Transverse colon (tissue), 4 donors: ENCODE measurements at regions not wholly inside any gene's neighbourhood (a gene's known extent, or its start where the extent isn't known, plus 50 kb on each side); places are given as distances from the start of the nearest gene placed in this dataset.

Experiments used
- DNase-seq: peaks from one replicate; pipeline ENCODE4 v3.0.0-alpha.2; 2019
- H3K27ac ChIP-seq, 4 donors: fragments of 200-600 bp; sonication (generic); 2 replicates each; pipeline ENCODE4 v1.5.1; 2016 to 2018; ENCODE audit warnings: inconsistent platforms in 4 of 4
- H3K27me3 ChIP-seq: fragments of 200-600 bp; sonication (generic); 2 replicates; pipeline ENCODE4 v1.5.1; 2017; ENCODE audit warnings: inconsistent platforms
- H3K36me3 ChIP-seq, 4 donors: fragments of 200-600 bp; sonication (generic); 2 replicates each; pipeline ENCODE4 v1.5.1; 2017 to 2019; ENCODE audit warnings: inconsistent platforms in 4 of 4
- H3K4me1 ChIP-seq, 4 donors: fragments of 200-600 bp; sonication (generic); 2 replicates each; pipeline ENCODE4 v1.5.1; 2017 to 2020; ENCODE audit warnings: inconsistent platforms in 4 of 4
- H3K4me3 ChIP-seq, 4 donors: fragments of 200-600 bp; sonication (generic); 1 replicate in 1 of 4; 2 replicates in 3 of 4; pipeline versions ENCODE4 v1.5.1 to v1.6.1; 2017 to 2019; ENCODE audit warnings: inconsistent platforms in 4 of 4
- H3K9me3 ChIP-seq, 2 donors: fragments of 200-600 bp; sonication (generic); 2 replicates each; pipeline ENCODE4 v1.5.1; 2017 to 2019; ENCODE audit warnings: inconsistent platforms in 2 of 2
- EP300 ChIP-seq: sonication (generic); formaldehyde crosslinking; IDR thresholded peaks from one replicate; pipeline ENCODE4 v1.6.1; 2017; ENCODE audit warnings: antibody characterized with exemption, low read depth
- POLR2A ChIP-seq: fragments of 450-650 bp; IDR thresholded peaks from one replicate; pipeline ENCODE4 v1.6.1; 2016; ENCODE audit warnings: antibody characterized with exemption, mild to moderate bottlenecking, moderate library complexity
- POLR2AphosphoS5 ChIP-seq, 3 donors: sonication (generic); formaldehyde crosslinking; IDR thresholded peaks; one replicate each; pipeline ENCODE4 v1.6.1; 2016; ENCODE audit warnings: antibody characterized with exemption in 3 of 3
- WGBS, 2 donors: methylation state at CpG; one replicate each; pipeline ENCODE4 v1.1.5; 2018; ENCODE audit warnings: low coverage in 1 of 2; 5-methylcytosine and 5-hydroxymethylcytosine counted together
- in situ Hi-C, 4 donors: fragments of 200-750 bp; cut with MboI; loops; one replicate each; pipeline versions ENCODE4 v1.15.0 to v1.15.1; 2017; ENCODE audit warnings: low sequenced_read_pairs in 3 of 4, low pct_ligation_motif_present in 1 of 4, low pct_unique_long_range_greater_than_20kb in 1 of 4
- intact Hi-C: fragments of 100-400 bp; cut with DNase I; formaldehyde crosslinking; loops from one replicate; pipeline ENCODE4 v1.15.1; 2023; ENCODE audit warnings: low total_unique reads
- TF ChIP-seq, protein P1 (sequence below), 5 experiments: fragments of 200-600 bp in 3 of 5; fragments of 450-650 bp in 2 of 5; sonication (generic) in 3 of 5; IDR thresholded peaks; 1 replicate in 2 of 5; 2 replicates in 3 of 5; pipeline ENCODE4 v1.5.1; 2016 to 2017; ENCODE audit warnings: antibody characterized with exemption in 5 of 5, inconsistent platforms in 3 of 5, mild to moderate bottlenecking in 2 of 5, moderate library complexity in 1 of 5

DNA sequence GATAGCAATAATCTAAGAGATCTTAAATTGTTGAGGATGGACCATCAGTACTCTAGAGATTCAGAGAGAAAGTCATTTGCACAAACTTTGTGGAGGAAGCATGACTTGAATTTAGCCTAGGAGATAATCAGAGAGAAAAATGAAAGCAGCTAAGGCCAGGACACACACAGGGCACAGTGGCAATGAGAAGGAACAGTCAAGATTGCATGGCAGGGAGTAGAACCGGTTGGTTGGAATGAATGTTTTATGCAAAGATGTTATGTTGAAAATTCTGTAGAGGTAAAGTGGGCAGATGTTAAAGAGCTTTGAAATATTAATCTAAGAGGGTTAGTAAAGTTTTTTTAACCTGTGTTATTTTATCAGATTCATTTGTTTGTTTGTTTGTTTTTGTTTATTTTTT, 521.8 kb downstream of the GATA3 start:
- TF ChIP-seq EP300 (no peak), POLR2A (no peak), POLR2AphosphoS5 (IDR thresholded peaks at IDR 0.05) (no peak)
- TF ChIP-seq, protein P1, sequence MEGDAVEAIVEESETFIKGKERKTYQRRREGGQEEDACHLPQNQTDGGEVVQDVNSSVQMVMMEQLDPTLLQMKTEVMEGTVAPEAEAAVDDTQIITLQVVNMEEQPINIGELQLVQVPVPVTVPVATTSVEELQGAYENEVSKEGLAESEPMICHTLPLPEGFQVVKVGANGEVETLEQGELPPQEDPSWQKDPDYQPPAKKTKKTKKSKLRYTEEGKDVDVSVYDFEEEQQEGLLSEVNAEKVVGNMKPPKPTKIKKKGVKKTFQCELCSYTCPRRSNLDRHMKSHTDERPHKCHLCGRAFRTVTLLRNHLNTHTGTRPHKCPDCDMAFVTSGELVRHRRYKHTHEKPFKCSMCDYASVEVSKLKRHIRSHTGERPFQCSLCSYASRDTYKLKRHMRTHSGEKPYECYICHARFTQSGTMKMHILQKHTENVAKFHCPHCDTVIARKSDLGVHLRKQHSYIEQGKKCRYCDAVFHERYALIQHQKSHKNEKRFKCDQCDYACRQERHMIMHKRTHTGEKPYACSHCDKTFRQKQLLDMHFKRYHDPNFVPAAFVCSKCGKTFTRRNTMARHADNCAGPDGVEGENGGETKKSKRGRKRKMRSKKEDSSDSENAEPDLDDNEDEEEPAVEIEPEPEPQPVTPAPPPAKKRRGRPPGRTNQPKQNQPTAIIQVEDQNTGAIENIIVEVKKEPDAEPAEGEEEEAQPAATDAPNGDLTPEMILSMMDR (IDR thresholded peaks at IDR 0.05) = no peak
- in situ Hi-C loops (no loop called here), intact Hi-C loops (no loop called here)
- WGBS, 2 donors = 74 to 90% methylated on average over 1 of the region's 1 CpG
- no peak for DNase-seq
- Histone ChIP-seq H3K27me3 (no peaks in the 10 kb centered on the region), H3K27ac (no peak overlapping the region), H3K4me1 (no peaks in the 10 kb centered on the region), H3K9me3 (no peaks in the 10 kb centered on the region), H3K4me3 (no peak overlapping the region), H3K36me3 (no peaks in the 10 kb centered on the region)

DNA sequence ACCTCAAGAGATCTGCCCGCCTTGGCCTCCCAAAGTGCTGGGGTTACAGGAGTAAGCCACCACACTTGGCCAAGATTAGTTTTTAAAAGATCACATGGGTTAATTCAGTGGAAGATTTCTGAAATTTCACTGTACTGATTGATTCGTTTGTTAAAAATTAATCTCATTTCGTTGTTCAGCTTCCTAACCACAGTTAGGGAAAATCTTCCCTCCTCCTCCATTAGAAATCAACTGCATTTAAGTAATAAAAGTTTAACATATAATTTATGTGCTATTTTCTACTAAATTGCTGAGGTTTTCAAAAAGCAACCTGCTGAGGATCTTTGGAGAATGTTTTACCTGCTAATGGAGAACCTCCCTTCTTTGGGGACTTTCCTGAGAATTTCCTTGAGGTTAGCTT, 522.4 kb downstream of the GATA3 start:
- TF ChIP-seq EP300 (no peak), POLR2AphosphoS5 (IDR thresholded peaks at IDR 0.05) (no peak), POLR2A (no peak)
- TF ChIP-seq, protein P1 (IDR thresholded peaks at IDR 0.05) = no peak
- no peaks in the 10 kb centered on the region for H3K36me3 ChIP-seq
- in situ Hi-C loops = no loop called here
- H3K27me3 ChIP-seq = no peaks in the 10 kb centered on the region
- 81 to 84% methylated on average over 3 of the region's 3 CpGs for WGBS, 2 donors
- intact Hi-C loops = no loop called here
- H3K4me3 ChIP-seq = no peak overlapping the region
- no peak for DNase-seq
- no peaks in the 10 kb centered on the region for H3K9me3 ChIP-seq
- no peaks in the 10 kb centered on the region for H3K4me1 ChIP-seq
- no peak overlapping the region for H3K27ac ChIP-seq

DNA sequence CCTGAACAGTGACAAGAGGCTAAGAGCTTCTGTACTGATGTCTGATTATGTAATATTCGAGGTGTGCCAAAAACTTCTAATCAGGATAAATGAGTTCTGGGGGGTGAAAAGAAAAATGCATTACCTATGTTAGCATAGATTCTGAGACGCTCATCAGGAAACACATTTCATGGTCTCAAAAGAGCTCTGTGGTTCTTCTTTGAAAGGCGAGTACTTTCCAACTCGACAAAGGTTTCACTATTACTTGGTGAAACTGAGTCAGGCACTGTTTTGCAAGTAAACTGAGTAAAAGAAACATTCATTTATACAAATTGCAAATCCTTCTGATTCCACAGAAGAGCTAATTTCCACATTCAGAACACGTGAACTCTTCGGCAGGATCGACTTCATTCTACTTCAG, 523.2 kb downstream of the GATA3 start:
- TF ChIP-seq, protein P1 (IDR thresholded peaks at IDR 0.05) = no peak
- TF ChIP-seq POLR2AphosphoS5 (IDR thresholded peaks at IDR 0.05) (no peak), EP300 (no peak), POLR2A (no peak)
- Histone ChIP-seq H3K9me3 (no peaks in the 10 kb centered on the region), H3K27ac (no peak overlapping the region), H3K36me3 (no peaks in the 10 kb centered on the region), H3K27me3 (no peaks in the 10 kb centered on the region), H3K4me3 (no peak overlapping the region), H3K4me1 (no peaks in the 10 kb centered on the region)
- in situ Hi-C loops (no loop called here), intact Hi-C loops (no loop called here)
- WGBS, 2 donors = 82 to 85% methylated on average over 6 to 7 of the region's 7 CpGs
- DNase-seq = no peak

DNA sequence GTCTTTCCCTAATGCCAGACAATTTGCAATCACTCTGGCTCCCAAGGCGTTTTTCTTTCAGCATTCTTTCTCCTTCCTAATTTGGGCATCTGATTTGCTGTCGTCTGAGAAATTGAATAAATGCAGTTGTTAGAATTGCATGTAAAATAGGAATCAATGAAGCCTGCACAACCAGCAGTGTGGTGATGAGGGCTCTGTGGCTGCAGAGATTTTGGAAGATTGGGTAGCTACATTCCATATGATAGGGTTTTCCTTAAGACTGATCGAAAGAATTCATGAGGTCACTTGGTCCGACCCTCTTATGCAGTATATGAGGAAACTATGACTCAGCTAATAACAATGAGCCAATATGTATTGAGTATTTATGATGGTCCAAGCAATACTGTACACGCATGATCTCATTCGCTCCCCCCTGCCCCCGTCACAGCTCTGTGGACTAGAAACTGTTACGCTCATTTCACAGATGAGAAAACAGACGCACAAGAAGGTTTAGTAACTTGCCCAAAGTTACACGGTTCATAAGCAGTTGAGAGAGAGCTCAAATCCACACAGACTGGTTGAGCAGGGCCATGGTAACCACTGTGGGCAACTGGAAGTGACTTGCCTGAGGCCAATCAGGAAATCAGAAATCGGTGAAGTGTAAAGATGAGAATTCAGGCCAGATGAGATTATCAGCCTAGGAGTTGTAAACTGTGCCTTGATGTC, 527.2 kb downstream of the GATA3 start:
- TF ChIP-seq, protein P1 (IDR thresholded peaks at IDR 0.05) = no peak
- TF ChIP-seq POLR2A = no peak
- no peak for TF ChIP-seq POLR2AphosphoS5 (IDR thresholded peaks at IDR 0.05)

More for the DNA sequence above, 527.2 kb downstream of the GATA3 start:
- DNase-seq = no peak
- Histone ChIP-seq H3K27ac (no peak overlapping the region), H3K4me3 (no peak overlapping the region), H3K4me1 (no peaks in the 10 kb centered on the region), H3K36me3 (no peaks in the 10 kb centered on the region), H3K9me3 (no peaks in the 10 kb centered on the region), H3K27me3 (no peaks in the 10 kb centered on the region)
- intact Hi-C loops = no loop called here
- 75 to 77% methylated on average over 6 to 11 of the region's 11 CpGs for WGBS, 2 donors
- in situ Hi-C loops = no loop called here
